PC-3 (cell line): ENCODE measurements at regions not wholly inside any gene's neighbourhood (a gene's known extent, or its start where the extent isn't known, plus 50 kb on each side); places are given as distances from the start of the nearest gene placed in this dataset.

Source experiments
- CTCF ChIP-seq: fragments of 300-600 bp; sonication (generic); conservative IDR thresholded peaks from 2 replicates; pipeline ENCODE4 v1.5.1; 2017; ENCODE audit warnings: antibody characterized with exemption, low read depth, mild to moderate bottlenecking, low read length
- EZH2 ChIP-seq: fragments of 300-600 bp; sonication (generic); IDR thresholded peaks from one replicate; pipeline ENCODE4 v1.6.1; 2017; ENCODE audit warnings: antibody characterized with exemption, mild to moderate bottlenecking, low read length; ENCODE audit not compliant: unreplicated experiment

GRCh38 chr5:56405116-56405908, 172.2 kb upstream of the ANKRD55 start:
- TF ChIP-seq CTCF (no peak), EZH2 (no peak)
